GM18507 (cell line): ENCODE measurements at regions not wholly inside any gene's neighbourhood (a gene's known extent, or its start where the extent isn't known, plus 50 kb on each side); places are given as distances from the start of the nearest gene placed in this dataset.

Source experiments
- DNase-seq: peaks from one replicate; pipeline ENCODE4 v3.0.0; 2011; ENCODE audit warnings: low read depth; ENCODE audit not compliant: insufficient read length; ENCODE audit errors: extremely low spot score
- FAIRE-seq: peaks from 2 replicates; lab custom pipeline; 2011; peaks lifted over from hg19 to GRCh38; lab: Jason Lieb, UNC

DNA sequence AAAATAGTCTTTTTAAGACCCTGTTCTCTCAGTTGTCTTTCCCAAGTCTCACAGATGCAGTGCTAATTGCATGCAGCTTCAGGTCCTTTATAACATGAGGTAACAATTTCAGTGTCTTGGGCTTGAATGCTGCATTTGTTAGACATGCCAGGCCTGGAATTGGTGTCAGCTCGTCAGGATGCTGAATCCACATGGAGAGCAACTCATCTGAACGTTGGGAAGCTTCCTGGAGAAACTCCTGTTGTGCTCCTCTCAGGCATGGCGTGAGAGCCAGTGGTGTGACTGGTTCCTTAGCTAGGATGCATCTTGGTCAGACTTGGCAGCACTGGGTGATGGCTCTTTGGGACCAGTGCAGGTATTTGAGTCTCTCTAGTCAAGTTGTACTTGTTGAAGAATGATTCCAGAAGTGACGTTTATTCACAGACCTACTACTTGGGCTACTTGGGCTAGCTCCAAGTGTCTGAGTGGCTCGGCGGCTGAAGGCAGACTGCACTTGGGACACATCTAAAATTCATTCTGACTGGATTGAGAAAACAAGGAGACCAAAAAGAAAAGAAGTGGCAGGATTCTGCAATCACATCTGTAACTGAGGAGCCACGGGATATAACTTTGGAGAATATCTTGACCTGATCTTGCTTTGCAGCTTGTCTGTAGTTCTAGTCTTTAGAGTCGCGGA, 134.8 kb upstream of the ARHGAP5 start:
- no peak for DNase-seq
- no peak for FAIRE-seq

DNA sequence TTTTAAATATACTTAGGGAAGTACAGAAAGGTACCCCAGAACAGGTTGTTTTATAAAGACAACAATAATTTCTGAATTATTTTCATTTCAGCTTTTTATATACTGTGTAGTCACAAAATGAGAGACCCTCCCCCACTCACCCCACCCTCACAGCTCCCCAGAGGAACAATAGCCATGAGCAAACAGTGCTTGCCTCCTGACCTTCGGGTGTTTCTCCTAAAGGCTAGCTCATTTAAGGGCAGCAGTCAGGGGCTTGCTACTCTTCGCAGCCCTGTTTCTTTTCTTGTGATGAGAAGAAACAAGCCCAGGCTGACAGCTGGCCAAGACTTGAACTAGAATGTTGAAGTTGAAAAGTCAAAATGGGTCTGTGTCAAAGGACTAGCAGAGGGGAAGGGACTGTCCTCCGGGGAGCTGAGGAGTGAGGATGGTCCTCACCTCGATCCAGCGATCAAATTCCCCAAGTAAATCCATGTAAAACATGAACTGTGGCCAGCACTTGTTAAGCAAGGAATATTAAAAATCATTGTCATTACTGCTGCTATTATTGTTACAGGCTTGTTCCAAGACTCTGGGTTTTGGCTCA, 133.8 kb upstream of the ARHGAP5 start:
- FAIRE-seq (no peak), DNase-seq (no peak)

- DNase-seq (no peak), FAIRE-seq (no peak)
These were observed 133.2 kb upstream of the ARHGAP5 start for GRCh38 chr14:31943861-31944255.

DNA sequence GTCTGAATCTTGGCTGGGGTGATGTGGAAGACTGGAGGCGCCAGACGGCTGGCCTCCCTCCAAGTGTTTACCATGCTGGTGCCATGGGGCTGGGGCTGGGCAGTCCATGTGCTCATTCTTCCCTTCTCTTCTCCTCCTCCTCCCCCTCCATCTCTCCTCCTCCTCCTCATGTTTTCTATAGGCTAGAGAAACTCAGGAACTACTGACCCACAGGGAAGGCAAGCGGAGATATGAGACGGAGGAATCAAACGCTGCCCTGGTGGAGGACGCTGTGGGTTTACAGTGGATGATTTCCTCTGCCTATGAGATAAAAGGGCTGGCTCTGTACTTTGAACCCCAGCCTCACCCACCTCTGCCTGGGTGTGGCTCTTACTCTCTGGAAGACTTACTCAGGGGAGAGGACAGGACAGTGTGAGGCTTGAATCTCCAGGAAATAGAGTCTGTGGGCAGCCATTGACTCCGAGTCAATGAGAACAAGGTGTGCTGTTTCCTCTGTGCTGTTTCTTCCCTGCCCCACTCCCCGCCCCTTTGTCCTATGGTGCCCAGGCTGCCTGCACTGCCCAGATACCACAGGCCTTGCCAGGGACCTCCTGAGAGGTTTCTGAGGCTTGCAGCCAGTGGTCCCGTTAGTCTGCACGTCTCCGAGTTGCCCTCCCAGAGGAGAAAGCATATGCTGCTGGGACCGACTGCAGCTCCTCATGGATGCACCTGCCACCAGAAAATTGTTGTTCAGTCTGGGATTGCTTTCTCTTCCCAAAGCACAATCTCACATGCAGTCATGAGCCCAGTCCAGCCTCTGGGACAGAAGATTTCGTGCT, 132.6 kb upstream of the ARHGAP5 start:
- DNase-seq (no peak), FAIRE-seq (no peak)

DNA sequence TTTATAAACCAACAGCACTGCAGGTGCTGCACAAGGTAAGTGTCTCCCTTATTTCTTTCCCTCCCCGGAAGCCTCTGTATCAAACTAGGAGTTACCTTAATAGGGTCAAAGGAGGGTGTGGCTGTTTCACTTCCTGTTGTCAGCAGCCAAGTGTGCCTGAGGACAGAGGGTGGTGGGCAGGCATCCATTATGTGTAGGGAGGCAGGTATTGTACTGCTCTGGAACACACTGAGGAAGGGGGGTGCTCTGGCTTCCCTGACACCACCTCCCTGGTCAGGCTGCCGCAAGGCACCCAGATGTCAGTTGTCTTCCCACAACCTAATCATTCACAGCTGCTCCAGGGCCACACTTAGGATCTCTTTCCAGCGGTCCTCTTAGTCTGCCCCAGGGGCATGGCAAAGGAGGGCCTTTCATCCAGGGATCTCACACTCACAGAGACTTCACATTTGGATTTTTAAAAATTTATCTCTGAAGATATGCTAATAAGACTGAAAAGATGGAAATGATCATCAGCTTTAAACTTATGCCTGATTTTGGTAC, 132.0 kb upstream of the ARHGAP5 start:
- FAIRE-seq, result no peak
- DNase-seq, result no peak

- DNase-seq, result no peak
- FAIRE-seq, result no peak
These were observed 131.4 kb upstream of the ARHGAP5 start for GRCh38 chr14:31945701-31946100.

DNA sequence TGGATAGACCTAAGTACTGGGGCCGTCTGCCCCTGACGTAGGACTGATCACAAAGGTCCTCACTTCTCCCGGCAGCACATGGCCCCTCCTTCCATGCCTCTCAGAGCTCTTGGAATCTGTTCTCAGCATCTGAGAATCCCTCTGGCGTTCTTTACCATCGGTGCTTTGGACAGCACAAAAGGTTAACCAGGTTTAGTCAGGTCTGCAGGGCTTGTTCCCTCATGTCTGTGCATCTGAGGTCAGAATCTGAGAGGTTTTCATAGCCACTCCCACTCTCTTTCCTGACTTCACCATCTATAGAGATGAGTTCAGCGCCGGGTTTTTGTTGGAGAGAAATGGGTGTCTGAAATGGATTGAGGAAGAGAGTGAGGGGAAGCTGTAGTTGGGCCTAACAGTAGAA, 130.0 kb upstream of the ARHGAP5 start:
- FAIRE-seq (no peak), DNase-seq (no peak)

GRCh38 chr14:31947680-31948595, 129.2 kb upstream of the ARHGAP5 start:
- DNase-seq, result no peak
- no peak for FAIRE-seq

- DNase-seq (no peak), FAIRE-seq (no peak)
These were observed 127.4 kb upstream of the ARHGAP5 start for GRCh38 chr14:31949709-31950108.

- DNase-seq (no peak), FAIRE-seq (no peak)
These were observed 126.8 kb upstream of the ARHGAP5 start for GRCh38 chr14:31950331-31950730.

GRCh38 chr14:31950764-31951637, 126.1 kb upstream of the ARHGAP5 start:
- DNase-seq (no peak), FAIRE-seq (no peak)

GRCh38 chr14:31951638-31951964, 125.5 kb upstream of the ARHGAP5 start:
- no peak for FAIRE-seq
- no peak for DNase-seq

GRCh38 chr14:31952573-31952972, 124.5 kb upstream of the ARHGAP5 start:
- DNase-seq (no peak), FAIRE-seq (no peak)

DNA sequence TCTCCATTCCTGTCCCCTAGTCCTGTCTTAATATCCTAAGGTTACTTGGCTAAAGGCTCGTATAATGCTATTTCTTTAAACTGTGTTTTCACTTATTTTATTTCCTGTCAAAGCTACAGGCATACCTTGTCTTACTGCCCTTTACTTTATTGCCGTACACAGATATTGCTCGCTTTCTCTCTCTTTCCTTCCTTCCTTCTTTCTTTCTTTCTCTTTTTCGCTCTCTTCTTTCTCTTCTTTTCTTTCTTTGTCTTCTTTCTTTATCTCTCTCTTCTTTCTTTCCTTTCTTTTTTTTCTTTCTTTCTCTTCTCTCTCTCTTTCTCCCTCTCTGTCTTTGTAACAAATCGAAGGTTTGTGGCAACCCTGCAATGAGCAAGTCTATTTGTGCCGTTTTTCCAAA, 123.9 kb upstream of the ARHGAP5 start:
- DNase-seq, result no peak
- no peak for FAIRE-seq

- FAIRE-seq (no peak), DNase-seq (no peak)
These were observed 122.1 kb upstream of the ARHGAP5 start for GRCh38 chr14:31954991-31955390.

DNA sequence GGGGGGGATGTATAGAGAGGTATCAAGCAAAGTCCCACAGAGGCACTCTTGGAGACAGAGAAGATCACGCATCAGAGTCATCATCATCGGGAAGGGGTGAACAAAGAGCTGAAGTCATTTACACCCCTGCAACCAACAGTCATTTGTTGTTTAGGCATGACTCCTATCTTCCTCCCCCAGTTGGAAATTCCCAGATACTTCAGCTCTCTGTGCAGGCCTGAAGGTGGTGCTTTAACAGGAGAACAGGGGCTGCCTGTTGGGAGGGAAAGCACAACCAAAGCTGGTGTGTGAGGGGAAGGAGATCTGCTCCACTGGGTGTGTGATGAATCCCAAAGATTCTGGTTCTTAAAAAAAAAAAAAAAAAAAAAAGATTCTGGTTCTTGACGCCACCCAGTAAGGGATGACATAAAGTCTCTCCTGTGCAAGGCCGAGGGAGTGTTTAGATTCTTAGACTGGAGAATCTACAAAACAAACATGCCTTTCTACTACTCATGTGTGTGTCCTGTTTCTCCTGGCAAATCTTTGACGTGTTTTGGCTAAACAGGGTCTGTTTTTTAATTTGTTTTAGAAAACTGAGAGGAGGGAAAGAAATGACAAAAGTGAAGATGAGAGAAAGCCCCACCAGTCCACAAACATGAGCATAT, 121.0 kb upstream of the ARHGAP5 start:
- FAIRE-seq (no peak), DNase-seq (no peak)

GRCh38 chr14:31957565-31957964, 119.5 kb upstream of the ARHGAP5 start:
- DNase-seq (no peak), FAIRE-seq (no peak)

GRCh38 chr14:31960039-31960438, 117.1 kb upstream of the ARHGAP5 start:
- no peak for FAIRE-seq
- DNase-seq, result no peak
